ENCODE measurements at regions not wholly inside any gene's neighbourhood (a gene's known extent, or its start where the extent isn't known, plus 50 kb on each side); places are given as distances from the start of the nearest gene placed in this dataset.
"Not testable (repeated sequence)": the region's sequence is repeated elsewhere in the genome, so short reads cannot be mapped to it uniquely, and the experiment has no call there.

GRCh38 chr20:29375937-29376336 is 1881.5 kb upstream of the DEFB115 start:
- not testable (repeated sequence) for H3K36me3 ChIP-seq (ENCODE audit: control insufficient read depth, insufficient read depth, low read length); DNase-seq; H3K4me3 Mint-ChIP-seq; H3K4me1 ChIP-seq (ENCODE audit: control insufficient read depth, insufficient read depth, low read length, poor library complexity, severe bottlenecking); H3K27me3 ChIP-seq (ENCODE audit: control insufficient read depth, insufficient read depth, low read length); H3K9me3 ChIP-seq (ENCODE audit: control insufficient read depth in 2 of 2, low read length in 2 of 2); H3K27ac Mint-ChIP-seq; H3K4me3 ChIP-seq (ENCODE audit: low read depth, low read length); ATAC-seq (ENCODE audit: low read depth in 2 of 2); H3K27ac ChIP-seq (ENCODE audit: insufficient read depth, low read length, poor library complexity, severe bottlenecking); H3K4me1 Mint-ChIP-seq; H3K27me3 Mint-ChIP-seq; H3K36me3 Mint-ChIP-seq
- peaks cover 0 to 28% (median 5%) of the 10 kb centered on the region in 7 donors for H3K9me3 Mint-ChIP-seq

- not testable (repeated sequence) for H3K9me3 ChIP-seq (ENCODE audit: control insufficient read depth in 2 of 2, low read length in 2 of 2); H3K4me1 ChIP-seq (ENCODE audit: control insufficient read depth, insufficient read depth, low read length, poor library complexity, severe bottlenecking); H3K4me3 Mint-ChIP-seq; ATAC-seq (ENCODE audit: low read depth in 2 of 2); H3K4me3 ChIP-seq (ENCODE audit: low read depth, low read length); DNase-seq; H3K27ac ChIP-seq (ENCODE audit: insufficient read depth, low read length, poor library complexity, severe bottlenecking); H3K36me3 ChIP-seq (ENCODE audit: control insufficient read depth, insufficient read depth, low read length); H3K27ac Mint-ChIP-seq; H3K4me1 Mint-ChIP-seq; H3K27me3 Mint-ChIP-seq; H3K27me3 ChIP-seq (ENCODE audit: control insufficient read depth, insufficient read depth, low read length); H3K36me3 Mint-ChIP-seq
- peaks cover 0 to 20% (median 5%) of the 10 kb centered on the region in 7 donors for H3K9me3 Mint-ChIP-seq
Measured at GRCh38 chr20:29392853-29393252, 1864.6 kb upstream of the DEFB115 start.

- no peak overlapping the region for H3K4me3 ChIP-seq (ENCODE audit: low read depth, low read length)
- H3K9me3 ChIP-seq (ENCODE audit: control insufficient read depth in 2 of 2, low read length in 2 of 2) = peaks cover 0 to 8% of the 10 kb centered on the region in 2 experiments
- H3K27me3 ChIP-seq (ENCODE audit: control insufficient read depth, insufficient read depth, low read length) = no peaks in the 10 kb centered on the region
- Mint-ChIP-seq H3K27me3 (no peaks in the 10 kb centered on the region), H3K4me3 (no peak overlapping the region), H3K36me3 (no peaks in the 10 kb centered on the region), H3K4me1 (peaks cover 0 to 6% (median 1%) of the 10 kb centered on the region in 4 donors), H3K27ac (no peak overlapping the region), H3K9me3 (peaks cover 0 to 40% (median 13%) of the 10 kb centered on the region in 7 donors)
- no peak overlapping the region for H3K27ac ChIP-seq (ENCODE audit: insufficient read depth, low read length, poor library complexity, severe bottlenecking)
- H3K36me3 ChIP-seq (ENCODE audit: control insufficient read depth, insufficient read depth, low read length) = no peaks in the 10 kb centered on the region
- DNase-seq = no peak
- no peaks in the 10 kb centered on the region for H3K4me1 ChIP-seq (ENCODE audit: control insufficient read depth, insufficient read depth, low read length, poor library complexity, severe bottlenecking)
- peak in 1 of 2 donors; percentile 22 for ATAC-seq (ENCODE audit: low read depth in 2 of 2)
Measured at GRCh38 chr20:29408034-29408695, 1849.3 kb upstream of the DEFB115 start.

- not testable (repeated sequence) for H3K4me3 Mint-ChIP-seq; ATAC-seq (ENCODE audit: low read depth in 2 of 2); H3K27me3 ChIP-seq (ENCODE audit: control insufficient read depth, insufficient read depth, low read length); H3K4me1 ChIP-seq (ENCODE audit: control insufficient read depth, insufficient read depth, low read length, poor library complexity, severe bottlenecking); H3K4me1 Mint-ChIP-seq; H3K27ac ChIP-seq (ENCODE audit: insufficient read depth, low read length, poor library complexity, severe bottlenecking); H3K27me3 Mint-ChIP-seq; H3K36me3 Mint-ChIP-seq; H3K27ac Mint-ChIP-seq; H3K9me3 ChIP-seq (ENCODE audit: control insufficient read depth in 2 of 2, low read length in 2 of 2); H3K4me3 ChIP-seq (ENCODE audit: low read depth, low read length); DNase-seq; H3K36me3 ChIP-seq (ENCODE audit: control insufficient read depth, insufficient read depth, low read length)
- peaks cover 0 to 42% (median 13%) of the 10 kb centered on the region in 7 donors for H3K9me3 Mint-ChIP-seq
Measured at GRCh38 chr20:29408707-29409106, 1848.8 kb upstream of the DEFB115 start.

- H3K4me1 ChIP-seq (ENCODE audit: control insufficient read depth, insufficient read depth, low read length, poor library complexity, severe bottlenecking); H3K36me3 Mint-ChIP-seq; H3K4me1 Mint-ChIP-seq; H3K27me3 Mint-ChIP-seq; H3K36me3 ChIP-seq (ENCODE audit: control insufficient read depth, insufficient read depth, low read length); H3K27ac ChIP-seq (ENCODE audit: insufficient read depth, low read length, poor library complexity, severe bottlenecking); H3K27me3 ChIP-seq (ENCODE audit: control insufficient read depth, insufficient read depth, low read length); H3K4me3 ChIP-seq (ENCODE audit: low read depth, low read length); ATAC-seq (ENCODE audit: low read depth in 2 of 2); DNase-seq; H3K4me3 Mint-ChIP-seq; H3K27ac Mint-ChIP-seq; H3K9me3 ChIP-seq (ENCODE audit: control insufficient read depth in 2 of 2, low read length in 2 of 2): not testable (repeated sequence)
- H3K9me3 Mint-ChIP-seq = peaks cover 0 to 42% (median 13%) of the 10 kb centered on the region in 7 donors
Measured at GRCh38 chr20:29409160-29409689, 1848.2 kb upstream of the DEFB115 start.

- peaks cover 0 to 38% (median 10%) of the 10 kb centered on the region in 7 donors for H3K9me3 Mint-ChIP-seq
- Histone ChIP-seq H3K36me3 (ENCODE audit: control insufficient read depth, insufficient read depth, low read length) (no peaks in the 10 kb centered on the region), H3K27me3 (ENCODE audit: control insufficient read depth, insufficient read depth, low read length) (no peaks in the 10 kb centered on the region), H3K9me3 (ENCODE audit: control insufficient read depth in 2 of 2, low read length in 2 of 2) (peaks cover 0 to 8% of the 10 kb centered on the region in 2 experiments), H3K27ac (ENCODE audit: insufficient read depth, low read length, poor library complexity, severe bottlenecking) (no peak overlapping the region), H3K4me3 (ENCODE audit: low read depth, low read length) (no peak overlapping the region), H3K4me1 (ENCODE audit: control insufficient read depth, insufficient read depth, low read length, poor library complexity, severe bottlenecking) (no peaks in the 10 kb centered on the region)
- H3K36me3 Mint-ChIP-seq = no peaks in the 10 kb centered on the region
- H3K4me3 Mint-ChIP-seq = peak overlapping the region in 1 of 4 donors; percentile 38
- no peaks in the 10 kb centered on the region for H3K27me3 Mint-ChIP-seq
- no peak overlapping the region for H3K27ac Mint-ChIP-seq
- ATAC-seq (ENCODE audit: low read depth in 2 of 2) = no peak
- H3K4me1 Mint-ChIP-seq = peaks cover 0 to 6% (median 1%) of the 10 kb centered on the region in 4 donors
- no peak for DNase-seq
Measured at GRCh38 chr20:29409833-29410805, 1847.3 kb upstream of the DEFB115 start.

- Mint-ChIP-seq H3K4me3 (no peak overlapping the region), H3K9me3 (peaks cover 0 to 36% (median 10%) of the 10 kb centered on the region in 7 donors), H3K27ac (no peak overlapping the region), H3K36me3 (no peaks in the 10 kb centered on the region), H3K4me1 (peaks cover 0 to 6% (median 1%) of the 10 kb centered on the region in 4 donors), H3K27me3 (no peaks in the 10 kb centered on the region)
- DNase-seq = no peak
- H3K4me1 ChIP-seq (ENCODE audit: control insufficient read depth, insufficient read depth, low read length, poor library complexity, severe bottlenecking) = no peaks in the 10 kb centered on the region
- H3K27me3 ChIP-seq (ENCODE audit: control insufficient read depth, insufficient read depth, low read length) = no peaks in the 10 kb centered on the region
- no peak overlapping the region for H3K27ac ChIP-seq (ENCODE audit: insufficient read depth, low read length, poor library complexity, severe bottlenecking)
- ATAC-seq (ENCODE audit: low read depth in 2 of 2) = no peak
- peaks cover 0 to 8% of the 10 kb centered on the region in 2 experiments for H3K9me3 ChIP-seq (ENCODE audit: control insufficient read depth in 2 of 2, low read length in 2 of 2)
- H3K4me3 ChIP-seq (ENCODE audit: low read depth, low read length) = no peak overlapping the region
- no peaks in the 10 kb centered on the region for H3K36me3 ChIP-seq (ENCODE audit: control insufficient read depth, insufficient read depth, low read length)
Measured at GRCh38 chr20:29410806-29411457, 1846.5 kb upstream of the DEFB115 start.
